HS-27A (cell line): ENCODE measurements at regions not wholly inside any gene's neighbourhood (a gene's known extent, or its start where the extent isn't known, plus 50 kb on each side); places are given as distances from the start of the nearest gene placed in this dataset.
A peak's percentile ranks its signal among the peaks of the same experiment; 100 is the strongest.
"Not testable (repeated sequence)": the region's sequence is repeated elsewhere in the genome, so short reads cannot be mapped to it uniquely, and the experiment has no call there.

Source experiments
- DNase-seq: peaks from one replicate; pipeline ENCODE4 v3.0.0-alpha.2; 2012; ENCODE audit warnings: low read depth, missing footprints

- DNase-seq, result not testable (repeated sequence)
Measured at GRCh38 chr14:59006179-59006578, 182.3 kb upstream of the DAAM1 start.

DNA sequence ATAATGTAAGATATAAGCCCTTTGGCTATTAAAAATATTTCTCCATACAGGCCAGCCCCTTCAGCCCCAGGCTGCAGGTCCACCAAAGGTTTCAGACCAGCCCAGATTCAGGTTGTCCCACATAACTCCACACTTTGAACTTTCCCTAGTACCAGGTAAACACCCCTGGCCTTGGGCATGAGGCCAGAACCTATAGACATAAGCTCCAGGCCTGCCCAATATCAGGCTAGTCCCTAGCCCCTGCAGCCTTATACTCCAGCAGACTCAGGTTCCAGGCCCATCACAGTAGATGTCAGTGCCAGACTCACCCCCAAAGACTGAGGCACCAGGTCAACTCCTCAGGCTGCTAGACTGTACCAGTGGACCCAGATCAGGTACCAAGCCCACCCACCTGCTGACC lies 178.5 kb upstream of the DAAM1 start:
- DNase-seq, result no peak

GRCh38 chr14:59013672-59014298 lies 174.7 kb upstream of the DAAM1 start:
- no peak for DNase-seq

DNA sequence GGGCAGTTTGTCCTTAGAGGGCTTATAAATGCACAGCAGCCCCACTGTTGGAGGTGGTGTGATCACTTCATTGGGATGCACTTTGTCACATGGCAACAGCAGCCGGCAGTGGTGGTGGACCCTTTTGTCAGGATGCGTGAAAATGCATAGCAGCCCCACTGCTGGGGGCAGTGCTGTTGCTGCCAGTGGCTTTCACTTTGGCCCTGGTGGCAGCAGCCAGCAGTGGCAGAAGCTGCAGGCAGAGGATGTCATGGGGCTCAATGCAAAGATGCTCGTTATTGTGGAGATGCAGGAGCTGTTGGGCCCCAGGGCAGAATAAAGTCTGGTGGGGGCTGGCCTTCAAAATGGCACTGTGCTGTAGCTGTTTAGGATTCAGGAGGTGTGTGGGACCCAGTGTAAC lies 173.0 kb upstream of the DAAM1 start:
- DNase-seq, result no peak

GRCh38 chr14:59017285-59017965 lies 171.0 kb upstream of the DAAM1 start:
- no peak for DNase-seq

DNA sequence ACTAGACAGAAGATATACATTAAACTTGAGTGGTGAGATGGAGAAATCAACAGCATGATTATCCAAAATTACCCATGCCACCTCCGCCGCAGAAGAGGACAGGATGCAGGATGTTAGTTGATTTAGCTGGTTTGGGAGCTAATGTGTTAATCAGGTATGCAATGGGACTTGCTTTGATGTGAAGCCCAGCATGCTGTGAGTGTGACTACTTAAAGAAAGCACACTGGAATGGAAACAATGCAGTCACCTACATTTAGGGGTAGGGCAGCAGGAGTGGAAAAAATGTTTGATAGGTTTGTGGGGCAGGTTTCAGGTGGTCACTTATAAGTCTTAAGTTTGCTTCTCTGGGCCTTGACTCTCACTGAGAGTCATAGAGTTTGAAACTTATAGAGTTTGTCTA lies 170.0 kb upstream of the DAAM1 start:
- no peak for DNase-seq

DNA sequence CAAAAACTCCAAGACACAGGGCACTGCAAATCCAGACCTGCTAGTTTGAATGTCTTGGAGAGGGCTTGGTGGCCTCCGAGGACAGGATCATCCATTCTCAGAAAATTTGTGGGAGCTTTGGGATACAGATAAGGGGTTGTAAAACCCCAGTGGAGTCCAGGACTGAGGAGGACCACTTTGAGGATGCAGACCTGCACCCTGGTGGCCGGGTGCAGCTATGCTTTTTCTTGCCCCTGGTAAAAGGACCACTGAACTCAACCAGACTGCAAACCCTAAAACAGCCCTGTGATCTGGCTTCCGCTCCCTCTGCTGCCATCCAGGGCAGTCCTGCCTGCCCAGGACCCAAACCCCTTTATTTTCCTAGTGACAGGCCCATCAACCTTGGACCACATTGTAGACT lies 169.5 kb upstream of the DAAM1 start:
- DNase-seq, result no peak

DNA sequence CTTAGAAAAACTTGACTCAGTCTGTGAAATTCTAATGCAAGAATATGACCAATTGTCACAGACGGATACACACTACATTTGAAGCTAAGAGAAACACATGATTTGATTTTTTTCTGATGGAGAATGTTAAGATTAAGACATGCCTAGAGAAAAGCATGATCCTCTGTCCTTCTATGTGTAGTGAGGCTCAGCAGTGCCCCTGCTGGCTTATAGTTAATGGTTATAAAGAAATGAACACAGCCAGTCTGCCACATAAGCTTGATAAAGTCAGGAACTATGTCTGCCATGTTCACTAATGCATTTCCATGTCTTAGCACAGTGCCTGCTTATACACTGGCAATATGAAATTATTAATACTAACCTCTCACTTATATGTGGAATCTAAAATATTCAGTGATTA lies 168.1 kb upstream of the DAAM1 start:
- DNase-seq, result no peak

DNA sequence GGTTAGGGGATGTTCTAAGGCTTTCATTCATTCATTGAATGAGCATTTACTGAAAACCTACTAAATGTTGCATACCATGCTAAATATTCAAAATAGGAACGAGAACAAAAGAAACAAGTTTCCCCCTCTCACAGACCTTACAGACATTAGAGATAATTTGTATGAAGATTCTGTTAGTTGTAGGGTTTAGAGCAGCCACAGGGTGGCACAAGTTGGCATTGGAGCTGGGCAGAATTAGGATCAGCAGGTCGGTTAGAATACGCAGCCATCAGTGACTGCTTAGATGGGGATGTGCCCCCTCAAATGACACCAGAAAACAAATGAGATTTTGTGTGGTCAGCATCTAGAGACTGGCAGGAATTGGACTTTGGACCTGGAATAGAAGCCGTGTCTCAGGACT lies 166.3 kb upstream of the DAAM1 start:
- DNase-seq, result no peak

DNA sequence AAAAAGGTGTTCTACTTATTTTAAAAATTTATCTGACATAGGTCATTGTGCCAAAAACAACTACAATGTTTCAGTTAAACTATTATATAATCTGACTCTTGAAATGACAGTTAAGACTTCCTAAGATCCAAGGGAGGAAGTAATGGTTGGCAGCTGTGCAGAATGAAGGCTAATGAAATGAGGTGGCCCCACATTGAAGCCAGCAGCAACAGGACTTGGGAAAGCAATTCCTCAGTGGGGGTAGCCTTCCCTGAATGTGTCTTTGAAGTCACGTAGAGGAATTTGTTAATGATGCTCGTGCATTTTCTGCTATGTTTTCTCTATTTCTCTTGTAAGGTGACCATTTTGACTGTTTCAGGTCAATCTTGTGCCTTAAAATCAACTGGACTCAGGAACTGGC lies 162.4 kb upstream of the DAAM1 start:
- DNase-seq, result no peak

- DNase-seq, result not testable (repeated sequence)
Measured at GRCh38 chr14:59026640-59027039, 161.8 kb upstream of the DAAM1 start.

DNA sequence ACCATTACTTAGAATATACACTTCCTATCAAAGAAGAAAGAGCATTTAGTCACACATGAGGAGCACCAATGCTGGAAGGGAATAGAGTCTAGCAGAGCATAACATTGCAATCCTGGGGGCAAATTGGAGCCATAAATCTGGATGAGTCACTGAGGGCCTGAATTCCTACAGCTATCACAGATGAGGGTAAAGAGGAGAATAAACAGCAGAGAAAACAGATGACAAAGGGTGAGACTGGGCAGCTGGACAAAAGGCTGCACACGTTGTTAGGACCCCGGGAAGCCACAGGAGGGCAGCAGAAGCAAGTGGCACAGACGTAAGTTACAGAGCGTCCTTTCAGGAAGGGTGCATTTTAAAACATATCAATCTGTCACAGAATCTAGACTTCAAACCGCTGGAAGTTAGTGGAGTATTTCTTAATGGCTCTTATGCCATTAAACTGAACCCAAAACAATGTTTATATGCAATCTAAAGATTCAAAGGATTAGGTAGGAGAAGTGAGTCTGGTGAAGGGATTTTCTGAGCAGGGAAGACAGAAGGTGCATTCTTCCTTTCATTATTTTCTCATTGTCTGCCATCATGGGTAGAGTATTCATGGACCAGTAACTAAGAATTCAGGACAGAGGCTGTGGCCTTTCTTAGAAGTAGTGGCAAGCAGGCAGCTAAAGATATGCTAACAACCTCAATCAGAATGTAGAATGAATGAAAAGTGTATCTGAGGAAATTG lies 159.8 kb upstream of the DAAM1 start:
- DNase-seq, result peak; percentile 76

- DNase-seq, result no peak
Measured at GRCh38 chr14:59032826-59033225, 155.6 kb upstream of the DAAM1 start.

GRCh38 chr14:59036134-59036533 lies 152.3 kb upstream of the DAAM1 start:
- no peak for DNase-seq

DNA sequence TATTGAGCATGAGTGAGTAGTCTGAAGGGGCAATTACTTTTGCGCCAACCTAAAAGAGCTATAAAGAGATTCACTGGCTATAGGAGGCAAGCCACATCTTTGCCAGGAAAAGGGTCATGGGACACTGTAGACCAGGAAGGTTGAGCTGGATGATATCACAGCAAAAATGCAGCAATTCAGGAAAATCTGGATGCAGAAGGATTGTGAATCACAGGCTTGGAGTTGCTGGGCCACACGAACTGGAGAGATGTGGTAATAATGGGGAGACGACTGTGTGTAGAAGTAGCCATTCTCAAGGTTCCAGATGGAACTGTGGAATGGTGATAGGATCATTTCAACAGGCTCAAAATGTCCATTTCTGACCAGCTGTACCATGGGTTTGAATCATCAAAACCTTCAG lies 151.4 kb upstream of the DAAM1 start:
- DNase-seq, result no peak

- no peak for DNase-seq
Measured at GRCh38 chr14:59037620-59038019, 150.8 kb upstream of the DAAM1 start.

- DNase-seq, result no peak
Measured at GRCh38 chr14:59038746-59039145, 149.7 kb upstream of the DAAM1 start.

- DNase-seq, result no peak
Measured at GRCh38 chr14:59041308-59041707, 147.2 kb upstream of the DAAM1 start.

GRCh38 chr14:59044707-59045106 lies 143.8 kb upstream of the DAAM1 start:
- DNase-seq, result no peak

- DNase-seq, result no peak
Measured at GRCh38 chr14:59046746-59047145, 141.7 kb upstream of the DAAM1 start.

DNA sequence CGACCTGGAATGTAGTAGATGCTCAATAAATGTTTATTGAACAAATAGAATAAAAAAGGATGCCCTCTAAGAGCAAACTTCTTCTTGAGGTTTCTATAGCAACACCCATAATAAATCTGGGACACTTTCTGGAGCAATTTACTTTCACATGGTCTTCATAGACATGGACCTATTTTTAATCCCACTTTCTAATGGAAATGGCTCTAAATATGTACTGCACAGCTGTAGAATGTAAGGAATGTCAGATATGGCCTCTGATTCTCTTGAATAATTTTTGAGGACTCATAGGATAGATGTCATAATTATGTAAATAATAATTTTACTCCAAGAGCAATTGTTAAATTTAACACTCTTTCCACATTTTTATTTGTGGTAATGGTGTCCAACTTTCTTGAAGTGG lies 133.5 kb upstream of the DAAM1 start:
- no peak for DNase-seq

DNA sequence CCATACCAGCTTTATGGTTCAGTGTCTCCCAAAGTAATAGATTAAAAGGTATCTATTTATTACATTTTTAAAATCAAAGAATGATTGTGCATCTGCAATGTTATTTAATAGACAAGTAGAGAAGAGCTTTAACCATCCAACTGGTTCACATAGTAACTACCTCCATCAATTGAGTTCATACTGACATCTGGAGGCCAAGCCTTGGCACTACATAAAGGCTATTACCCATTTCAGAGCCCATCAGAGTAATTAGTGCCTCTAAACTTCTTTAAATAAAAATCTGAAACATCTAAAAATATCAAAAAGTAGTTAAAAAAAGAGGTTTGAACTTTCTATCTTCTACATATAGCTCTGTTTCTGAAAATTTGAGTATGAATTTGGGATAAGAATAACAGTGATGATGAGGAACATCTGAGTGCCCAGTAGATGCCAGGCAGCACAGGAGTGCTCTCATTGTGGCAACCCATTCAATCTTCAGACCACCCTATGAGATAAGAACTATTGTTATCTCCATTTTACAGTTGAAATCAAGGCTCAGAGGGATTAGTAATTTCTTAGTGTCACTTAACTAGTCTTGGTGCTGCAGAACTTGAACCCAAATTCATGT lies 132.9 kb upstream of the DAAM1 start:
- DNase-seq, result peak; percentile 23

DNA sequence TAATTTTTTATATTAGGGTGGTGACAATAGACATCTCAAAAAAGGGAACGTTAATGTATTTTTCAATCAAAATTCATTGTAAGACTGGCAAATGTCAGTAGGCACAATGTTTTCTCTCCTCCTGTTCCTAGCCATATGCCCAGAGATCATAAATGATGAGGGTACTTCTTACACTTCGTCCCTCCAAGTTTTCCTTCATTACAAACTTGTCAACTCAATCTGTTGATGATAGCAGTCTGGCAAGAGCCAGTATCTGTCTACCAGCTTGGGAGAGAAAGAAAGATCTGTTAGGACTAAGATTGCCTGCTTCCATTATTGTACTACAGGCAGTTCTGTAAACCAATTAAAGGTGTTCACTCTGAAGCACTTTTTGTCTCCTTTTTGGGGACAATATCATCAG lies 130.9 kb upstream of the DAAM1 start:
- DNase-seq, result no peak
